MCF 10A (cell line): ENCODE measurements at regions not wholly inside any gene's neighbourhood (a gene's known extent, or its start where the extent isn't known, plus 50 kb on each side); places are given as distances from the start of the nearest gene placed in this dataset.

Experiments used
- BruUV-seq: library from RNA; stranded (reverse); fragments of 400-500 nt; replicated peaks from 2 replicates; lab custom pipeline; 2021; lab: Mats Ljungman, UMichigan
- CTCF ChIA-PET: fragments of 300-600 bp; sonication (Branson Sonifier 250); formaldehyde crosslinking; extraction: SDS; loops from one replicate; lab custom pipeline; 2021; ENCODE audit warnings: antibody characterized with exemption, inconsistent platforms; lab: Yijun Ruan, JAX
- POLR2A ChIA-PET: fragments of 300-600, 350-650 bp; sonication (Branson Sonifier 250); formaldehyde crosslinking; extraction: SDS; loops from one replicate; lab custom pipeline; 2020; ENCODE audit warnings: antibody characterized with exemption, inconsistent platforms; lab: Yijun Ruan, JAX
- DNase-seq: peaks from one replicate; pipeline ENCODE4 v3.0.0-alpha.2; 2018; ENCODE audit not compliant: unreplicated experiment
- H3K27ac Mint-ChIP-seq: one replicate; pipeline ENCODE4 v1.8.0; 2022; ENCODE audit warnings: mild to moderate bottlenecking, low read depth, mixed read lengths; ENCODE audit not compliant: unreplicated experiment
- H3K27me3 Mint-ChIP-seq: one replicate; pipeline ENCODE4 v1.8.0; 2022; ENCODE audit warnings: mixed read lengths; ENCODE audit not compliant: insufficient read depth, unreplicated experiment
- H3K36me3 Mint-ChIP-seq: one replicate; pipeline ENCODE4 v1.8.0; 2022; ENCODE audit warnings: mild to moderate bottlenecking, moderate library complexity, mixed read lengths; ENCODE audit not compliant: insufficient read depth, unreplicated experiment
- H3K4me1 Mint-ChIP-seq: one replicate; pipeline ENCODE4 v1.8.0; 2022; ENCODE audit warnings: mixed read lengths; ENCODE audit not compliant: insufficient read depth, unreplicated experiment
- H3K4me3 Mint-ChIP-seq: one replicate; pipeline ENCODE4 v1.8.0; 2022; ENCODE audit warnings: mild to moderate bottlenecking, moderate library complexity, mixed read lengths; ENCODE audit not compliant: unreplicated experiment
- H3K9me3 Mint-ChIP-seq: one replicate; pipeline ENCODE4 v1.8.0; 2022; ENCODE audit warnings: mixed read lengths; ENCODE audit not compliant: unreplicated experiment
- intact Hi-C: fragments of 100-400 bp; cut with micrococcal nuclease; formaldehyde crosslinking; loops from 2 replicates; pipeline ENCODE4 v1.14.1; 2022
- TF ChIP-seq, protein P1 (sequence below): fragments of 200-600 bp; IDR thresholded peaks from one replicate; pipeline ENCODE4 v1.8.0; 2022; ENCODE audit warnings: antibody characterized with exemption, mild to moderate bottlenecking; ENCODE audit not compliant: unreplicated experiment

DNA sequence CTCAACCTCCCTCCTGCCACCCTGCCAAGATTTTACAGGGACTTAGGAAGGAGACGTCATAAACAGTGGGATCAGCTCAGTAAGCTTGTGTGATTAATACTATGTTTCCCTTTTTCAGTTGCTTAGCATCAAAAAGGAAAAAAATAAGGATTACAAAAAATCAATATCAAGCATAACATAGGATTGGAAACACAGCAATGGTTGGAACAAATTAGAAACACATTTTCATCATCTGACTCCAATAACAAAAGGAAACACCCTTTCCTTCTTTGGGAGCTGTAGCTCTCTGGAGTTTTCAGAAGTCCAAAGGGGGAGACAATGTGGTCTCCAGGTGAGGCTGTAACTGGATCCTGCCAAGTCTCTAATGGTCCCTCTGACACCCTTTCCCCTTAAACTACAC, 233.4 kb downstream of the B3GLCT start:
- no peak overlapping the region for H3K27ac Mint-ChIP-seq
- no peak overlapping the region for H3K4me3 Mint-ChIP-seq
- intact Hi-C loops, result no loop called here
- no TSS peak for BruUV-seq
- no peaks in the 10 kb centered on the region for H3K36me3 Mint-ChIP-seq
- peaks cover 47% of the 10 kb centered on the region for H3K27me3 Mint-ChIP-seq
- ChIA-PET CTCF (interaction anchor here (0.6 to 5.1 kb wide), 8 partner anchors 9 to 363 kb away, joined by 3 to 24 read pairs (median 4); no protein-coding TSS in a partner anchor), POLR2A (interaction anchor here (1.2 kb wide), 1 partner anchor 105 kb away, joined by 5 read pairs; no protein-coding TSS in a partner anchor)
- no peaks in the 10 kb centered on the region for H3K4me1 Mint-ChIP-seq
- H3K9me3 Mint-ChIP-seq, result no peaks in the 10 kb centered on the region
- TF ChIP-seq, protein P1, sequence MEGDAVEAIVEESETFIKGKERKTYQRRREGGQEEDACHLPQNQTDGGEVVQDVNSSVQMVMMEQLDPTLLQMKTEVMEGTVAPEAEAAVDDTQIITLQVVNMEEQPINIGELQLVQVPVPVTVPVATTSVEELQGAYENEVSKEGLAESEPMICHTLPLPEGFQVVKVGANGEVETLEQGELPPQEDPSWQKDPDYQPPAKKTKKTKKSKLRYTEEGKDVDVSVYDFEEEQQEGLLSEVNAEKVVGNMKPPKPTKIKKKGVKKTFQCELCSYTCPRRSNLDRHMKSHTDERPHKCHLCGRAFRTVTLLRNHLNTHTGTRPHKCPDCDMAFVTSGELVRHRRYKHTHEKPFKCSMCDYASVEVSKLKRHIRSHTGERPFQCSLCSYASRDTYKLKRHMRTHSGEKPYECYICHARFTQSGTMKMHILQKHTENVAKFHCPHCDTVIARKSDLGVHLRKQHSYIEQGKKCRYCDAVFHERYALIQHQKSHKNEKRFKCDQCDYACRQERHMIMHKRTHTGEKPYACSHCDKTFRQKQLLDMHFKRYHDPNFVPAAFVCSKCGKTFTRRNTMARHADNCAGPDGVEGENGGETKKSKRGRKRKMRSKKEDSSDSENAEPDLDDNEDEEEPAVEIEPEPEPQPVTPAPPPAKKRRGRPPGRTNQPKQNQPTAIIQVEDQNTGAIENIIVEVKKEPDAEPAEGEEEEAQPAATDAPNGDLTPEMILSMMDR, result no peak
- DNase-seq, result no peak

DNA sequence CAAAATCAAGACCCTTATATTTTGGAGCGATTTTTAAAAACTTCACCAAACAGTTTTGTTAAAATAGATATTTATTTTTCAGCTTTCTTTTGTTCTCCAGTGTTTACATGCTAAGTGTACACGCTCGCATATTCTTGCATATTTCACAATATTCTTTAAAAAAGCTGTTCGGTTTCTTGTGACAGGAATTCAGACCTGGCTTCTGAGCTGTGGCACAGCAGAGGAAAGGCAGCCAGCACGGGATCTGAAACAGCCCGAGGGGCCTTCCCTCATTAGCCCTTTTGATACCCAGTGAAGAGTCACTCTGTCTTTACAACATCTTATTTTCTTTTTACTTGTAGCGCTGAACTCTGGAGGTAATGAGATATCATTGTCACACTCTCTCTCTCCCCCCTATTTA, 234.0 kb downstream of the B3GLCT start:
- H3K27ac Mint-ChIP-seq, result no peak overlapping the region
- CTCF ChIA-PET, result interaction anchor here (0.6 to 5.1 kb wide), 12 partner anchors 9 to 364 kb away, joined by 3 to 24 read pairs (median 4); no protein-coding TSS in a partner anchor
- H3K9me3 Mint-ChIP-seq, result no peaks in the 10 kb centered on the region
- TF ChIP-seq, protein P1, result no peak
- no TSS peak for BruUV-seq
- peaks cover 47% of the 10 kb centered on the region for H3K27me3 Mint-ChIP-seq
- POLR2A ChIA-PET, result interaction anchor here (0.6 to 1.2 kb wide), 2 partner anchors 100 to 104 kb away, joined by 3 to 5 read pairs; no protein-coding TSS in a partner anchor
- H3K4me3 Mint-ChIP-seq, result no peak overlapping the region
- H3K36me3 Mint-ChIP-seq, result no peaks in the 10 kb centered on the region
- intact Hi-C loops, result no loop called here
- no peak for DNase-seq
- no peaks in the 10 kb centered on the region for H3K4me1 Mint-ChIP-seq

DNA sequence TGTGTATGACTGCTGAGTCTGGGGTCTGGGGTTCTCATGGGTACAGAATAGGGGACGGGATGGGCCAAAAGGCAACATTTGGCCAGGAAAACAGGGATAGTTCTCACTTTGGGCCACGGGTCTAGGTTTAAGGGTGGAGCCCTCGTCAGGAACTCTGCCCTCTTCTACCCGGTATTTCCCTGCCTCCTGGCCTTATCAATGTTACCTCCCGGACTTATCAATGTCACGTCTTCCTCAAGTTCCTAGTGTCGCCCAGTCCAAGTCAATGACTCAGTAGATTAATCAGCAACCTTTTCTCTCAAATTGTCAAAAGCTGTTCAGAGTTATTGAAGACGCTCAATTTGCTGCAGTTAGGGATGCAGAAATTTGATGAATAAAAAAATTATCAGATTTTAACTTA, 234.8 kb downstream of the B3GLCT start:
- no peaks in the 10 kb centered on the region for H3K36me3 Mint-ChIP-seq
- H3K4me1 Mint-ChIP-seq, result no peaks in the 10 kb centered on the region
- TF ChIP-seq, protein P1, result no peak
- BruUV-seq, result no TSS peak
- no peak for DNase-seq
- CTCF ChIA-PET, result interaction anchor here (0.8 to 5.1 kb wide), 8 partner anchors 10 to 363 kb away, joined by 3 to 24 read pairs (median 4); no protein-coding TSS in a partner anchor
- intact Hi-C loops, result no loop called here
- no peaks in the 10 kb centered on the region for H3K9me3 Mint-ChIP-seq
- POLR2A ChIA-PET, result no interaction called here
- H3K27ac Mint-ChIP-seq, result no peak overlapping the region
- no peak overlapping the region for H3K4me3 Mint-ChIP-seq
- peaks cover 38% of the 10 kb centered on the region for H3K27me3 Mint-ChIP-seq

DNA sequence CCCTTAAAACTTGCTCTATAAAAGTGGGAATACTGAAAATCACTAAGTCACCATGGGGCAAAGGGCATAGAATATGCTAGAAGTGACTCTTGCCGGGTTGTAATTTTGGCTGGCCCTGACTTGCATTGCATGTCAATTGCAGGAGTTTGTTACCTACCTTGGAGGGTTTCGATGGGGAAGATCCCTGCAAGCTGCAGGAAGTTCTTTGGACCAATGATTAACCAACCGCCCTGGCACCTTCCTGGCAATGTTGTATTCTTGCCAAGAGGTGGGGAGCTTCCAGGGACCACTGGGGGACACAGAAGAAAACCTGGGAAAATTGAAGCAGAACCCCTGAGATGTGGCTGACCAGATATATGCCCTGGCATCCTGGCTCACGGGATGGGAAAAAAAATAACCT, 235.8 kb downstream of the B3GLCT start:
- Mint-ChIP-seq H3K4me3 (no peak overlapping the region), H3K27me3 (peaks cover 29% of the 10 kb centered on the region)
- no TSS peak for BruUV-seq

More for the DNA sequence above, 235.8 kb downstream of the B3GLCT start:
- Mint-ChIP-seq H3K9me3 (no peaks in the 10 kb centered on the region), H3K27ac (no peak overlapping the region), H3K4me1 (no peaks in the 10 kb centered on the region), H3K36me3 (no peaks in the 10 kb centered on the region)
- intact Hi-C loops, result no loop called here
- ChIA-PET CTCF (interaction anchor here (0.5 to 5.1 kb wide), 3 partner anchors 11 to 361 kb away, joined by 3 to 24 read pairs (median 3); no protein-coding TSS in a partner anchor), POLR2A (interaction anchor here (0.6 kb wide), 1 partner anchor 193 kb away, joined by 3 read pairs; no protein-coding TSS in a partner anchor)
- TF ChIP-seq, protein P1, result no peak
- DNase-seq, result no peak
